Left ventricle myocardium inferior (tissue), 1 donor: ENCODE measurements at regions not wholly inside any gene's neighbourhood (a gene's known extent, or its start where the extent isn't known, plus 50 kb on each side); places are given as distances from the start of the nearest gene placed in this dataset.

Experiments
- DNase-seq: peaks from one replicate; pipeline ENCODE4 v3.0.0-alpha.2; 2020
- H3K27ac ChIP-seq: fragments of 200-600 bp; replicated peaks from 2 replicates; pipeline ENCODE4 v1.8.0; 2021
- H3K27me3 ChIP-seq: fragments of 200-600 bp; 2 replicates; pipeline ENCODE4 v1.8.0; 2021; ENCODE audit warnings: low read depth
- H3K36me3 ChIP-seq: fragments of 200-600 bp; 2 replicates; pipeline ENCODE4 v1.8.0; 2021
- H3K4me1 ChIP-seq: fragments of 200-600 bp; 2 replicates; pipeline ENCODE4 v1.8.0; 2021
- H3K4me3 ChIP-seq: fragments of 200-600 bp; 2 replicates; pipeline ENCODE4 v1.8.0; 2021; ENCODE audit warnings: mild to moderate bottlenecking, moderate library complexity
- H3K9me3 ChIP-seq: fragments of 200-600 bp; replicated peaks from 2 replicates; pipeline ENCODE4 v1.8.0; 2021
- intact Hi-C: fragments of 100-400 bp; cut with micrococcal nuclease; formaldehyde crosslinking; loops from one replicate; pipeline ENCODE4 v1.11.0; 2022
- TF ChIP-seq, protein P1 (sequence below): fragments of 200-600 bp; IDR thresholded peaks from 2 replicates; pipeline ENCODE4 v1.8.0; 2021; ENCODE audit warnings: antibody characterized with exemption, mild to moderate bottlenecking, borderline replicate concordance
- donor health status: DM: no; HTN: yes; CAD: no; lungs with severe emphysema.

DNA sequence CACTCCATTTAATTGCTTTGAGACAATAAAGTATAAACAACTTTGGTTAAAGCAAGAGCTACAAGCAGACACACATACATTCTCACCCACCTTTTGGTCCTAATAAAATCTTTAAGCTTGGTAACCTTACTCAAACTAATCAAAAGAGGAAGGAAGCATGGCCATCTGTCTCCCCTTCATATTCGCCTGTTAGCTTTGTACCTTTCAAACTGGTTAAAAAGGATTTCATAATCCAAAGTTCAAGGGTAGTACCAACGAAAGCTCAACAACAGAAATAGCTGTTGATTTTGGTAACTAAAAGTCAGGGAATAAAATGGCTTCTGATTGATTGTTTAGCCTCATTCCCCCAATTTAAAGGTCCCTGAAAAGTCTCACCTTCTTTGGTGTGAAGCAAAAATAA lies 456.9 kb downstream of the BCAT1 start:
- Histone ChIP-seq H3K36me3 (no peaks in the 10 kb centered on the region), H3K4me3 (no peak overlapping the region), H3K27ac (no peak overlapping the region), H3K27me3 (no peaks in the 10 kb centered on the region), H3K4me1 (peaks cover 12% of the 10 kb centered on the region), H3K9me3 (no peaks in the 10 kb centered on the region)
- intact Hi-C loops, result no loop called here
- no peak for DNase-seq
- TF ChIP-seq, protein P1, sequence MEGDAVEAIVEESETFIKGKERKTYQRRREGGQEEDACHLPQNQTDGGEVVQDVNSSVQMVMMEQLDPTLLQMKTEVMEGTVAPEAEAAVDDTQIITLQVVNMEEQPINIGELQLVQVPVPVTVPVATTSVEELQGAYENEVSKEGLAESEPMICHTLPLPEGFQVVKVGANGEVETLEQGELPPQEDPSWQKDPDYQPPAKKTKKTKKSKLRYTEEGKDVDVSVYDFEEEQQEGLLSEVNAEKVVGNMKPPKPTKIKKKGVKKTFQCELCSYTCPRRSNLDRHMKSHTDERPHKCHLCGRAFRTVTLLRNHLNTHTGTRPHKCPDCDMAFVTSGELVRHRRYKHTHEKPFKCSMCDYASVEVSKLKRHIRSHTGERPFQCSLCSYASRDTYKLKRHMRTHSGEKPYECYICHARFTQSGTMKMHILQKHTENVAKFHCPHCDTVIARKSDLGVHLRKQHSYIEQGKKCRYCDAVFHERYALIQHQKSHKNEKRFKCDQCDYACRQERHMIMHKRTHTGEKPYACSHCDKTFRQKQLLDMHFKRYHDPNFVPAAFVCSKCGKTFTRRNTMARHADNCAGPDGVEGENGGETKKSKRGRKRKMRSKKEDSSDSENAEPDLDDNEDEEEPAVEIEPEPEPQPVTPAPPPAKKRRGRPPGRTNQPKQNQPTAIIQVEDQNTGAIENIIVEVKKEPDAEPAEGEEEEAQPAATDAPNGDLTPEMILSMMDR, result no peak

DNA sequence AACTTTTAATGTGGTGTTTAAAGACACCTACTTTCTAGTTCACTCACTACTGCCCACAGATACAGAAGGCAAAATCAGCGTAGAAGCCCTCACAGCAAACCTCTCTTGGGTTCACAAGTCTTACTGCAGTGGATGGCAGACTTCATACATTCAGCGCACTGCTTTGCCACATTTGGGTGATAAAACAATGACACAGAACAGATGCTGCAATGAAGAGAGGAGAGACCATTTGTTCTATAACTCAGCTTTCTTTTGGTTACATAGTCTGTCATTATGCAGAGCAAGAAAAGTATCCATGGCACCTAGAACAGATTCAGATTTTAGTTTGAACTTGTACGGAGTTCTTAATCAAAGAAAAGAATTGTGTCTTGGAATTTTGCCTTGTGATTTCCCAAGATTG lies 459.0 kb downstream of the BCAT1 start:
- no peak overlapping the region for H3K4me3 ChIP-seq
- H3K36me3 ChIP-seq, result no peaks in the 10 kb centered on the region
- peaks cover 6% of the 10 kb centered on the region for H3K4me1 ChIP-seq
- no peaks in the 10 kb centered on the region for H3K27me3 ChIP-seq
- H3K9me3 ChIP-seq, result no peaks in the 10 kb centered on the region
- no peak for DNase-seq
- no peak overlapping the region for H3K27ac ChIP-seq
- TF ChIP-seq, protein P1, result no peak
- intact Hi-C loops, result no loop called here

DNA sequence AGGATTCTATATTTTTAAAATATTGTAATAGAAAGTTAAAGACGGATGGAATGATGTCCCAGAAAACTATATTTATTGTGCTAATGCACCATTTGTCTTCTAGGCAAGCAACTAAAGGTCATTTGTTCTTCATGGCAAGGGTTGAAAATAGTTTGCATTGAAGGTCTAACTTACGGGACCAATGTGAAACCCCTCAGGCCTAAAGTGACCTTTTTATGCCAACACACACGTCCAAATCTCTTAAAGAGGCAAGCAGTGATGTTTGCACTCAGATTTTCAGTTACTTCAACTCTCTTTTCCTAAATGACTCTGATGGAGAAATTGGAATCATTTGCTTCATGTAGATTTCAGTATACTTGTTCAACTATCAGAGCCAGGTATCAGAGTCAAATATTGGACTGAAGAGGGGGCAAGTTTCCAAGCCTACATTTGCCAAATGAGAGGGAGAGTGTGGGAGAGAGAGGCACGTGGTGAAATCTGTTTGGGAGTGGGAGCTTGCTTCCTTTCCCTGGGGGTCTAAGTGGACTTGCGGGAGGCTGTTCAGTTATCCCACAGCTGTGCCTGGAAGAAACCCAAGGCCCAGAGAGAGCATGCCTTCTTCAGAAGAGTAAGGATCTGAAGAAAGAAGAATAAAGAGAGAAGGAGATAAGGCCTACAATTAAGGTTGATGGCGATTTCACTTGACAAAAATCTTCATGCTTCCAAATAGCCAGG lies 459.8 kb downstream of the BCAT1 start:
- Histone ChIP-seq H3K4me3 (no peak overlapping the region), H3K27ac (no peak overlapping the region), H3K27me3 (no peaks in the 10 kb centered on the region), H3K9me3 (no peaks in the 10 kb centered on the region), H3K4me1 (peaks cover 6% of the 10 kb centered on the region), H3K36me3 (no peaks in the 10 kb centered on the region)
- intact Hi-C loops, result no loop called here
- no peak for DNase-seq
- TF ChIP-seq, protein P1, result no peak

DNA sequence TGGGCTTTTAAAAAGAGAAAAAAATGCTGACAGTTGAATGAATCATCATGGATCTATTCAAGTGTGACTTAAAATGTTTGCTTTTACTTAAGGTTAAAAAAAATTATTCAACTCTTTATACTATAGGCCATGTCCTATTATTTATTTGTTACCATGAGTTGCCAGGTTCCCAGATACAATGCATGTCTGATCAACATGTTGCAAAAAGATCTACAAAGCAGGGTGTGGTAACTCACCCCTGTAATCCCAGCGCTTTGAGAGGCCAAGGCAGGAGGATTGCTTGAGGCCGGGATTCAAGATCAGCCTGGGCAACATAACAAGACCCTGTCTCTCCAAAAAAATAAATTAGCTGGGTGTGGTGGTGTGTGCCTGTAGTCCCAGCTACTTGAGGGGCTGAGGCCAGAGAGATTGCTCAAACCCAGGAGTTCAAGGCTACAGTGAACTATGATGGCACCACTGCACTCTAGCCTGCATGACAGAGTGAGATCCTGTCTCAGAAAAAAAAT lies 460.8 kb downstream of the BCAT1 start:
- peaks cover 6% of the 10 kb centered on the region for H3K4me1 ChIP-seq
- no peaks in the 10 kb centered on the region for H3K27me3 ChIP-seq
- TF ChIP-seq, protein P1, result no peak
- H3K9me3 ChIP-seq, result no peaks in the 10 kb centered on the region
- intact Hi-C loops, result no loop called here
- no peak overlapping the region for H3K27ac ChIP-seq
- H3K36me3 ChIP-seq, result no peaks in the 10 kb centered on the region
- DNase-seq, result no peak
- no peak overlapping the region for H3K4me3 ChIP-seq

DNA sequence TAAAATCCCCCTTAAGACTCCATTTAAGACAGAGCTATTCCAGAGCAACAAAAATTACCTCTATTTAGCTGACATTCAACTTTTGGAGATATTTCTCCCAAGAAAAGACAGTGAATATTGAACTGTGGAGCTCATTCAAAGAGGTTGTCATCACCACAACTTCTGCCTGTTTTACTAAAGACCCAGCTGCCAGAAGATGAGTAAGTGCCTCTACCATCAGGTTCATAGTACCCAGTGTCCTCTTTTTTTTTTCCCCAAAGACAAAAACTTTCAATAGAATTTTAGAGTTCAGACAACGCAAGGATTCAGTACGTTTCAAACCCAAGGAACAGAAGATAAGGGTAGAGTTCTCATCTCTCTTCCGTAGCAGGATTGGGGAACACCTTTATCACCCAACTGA lies 461.3 kb downstream of the BCAT1 start:
- no peak overlapping the region for H3K27ac ChIP-seq
- no peak overlapping the region for H3K4me3 ChIP-seq
- H3K36me3 ChIP-seq, result no peaks in the 10 kb centered on the region
- no peak for DNase-seq
- no peaks in the 10 kb centered on the region for H3K27me3 ChIP-seq
- H3K4me1 ChIP-seq, result peaks cover 6% of the 10 kb centered on the region
- intact Hi-C loops, result no loop called here
- TF ChIP-seq, protein P1, result no peak
- H3K9me3 ChIP-seq, result no peaks in the 10 kb centered on the region
